ENCODE measurements at regions not wholly inside any gene's neighbourhood (a gene's known extent, or its start where the extent isn't known, plus 50 kb on each side); places are given as distances from the start of the nearest gene placed in this dataset.

- no peak for DNase-seq
Observed at GRCh38 chr15:73803806-73804205, 50.7 kb upstream of the INSYN1 start.

- DNase-seq, result no peak
Observed at GRCh38 chr15:73805504-73806089, 52.4 kb upstream of the INSYN1 start.

- DNase-seq, result no peak
Observed at GRCh38 chr15:73806698-73807483, 53.7 kb upstream of the INSYN1 start.

- DNase-seq, result no peak
Observed at GRCh38 chr15:73807865-73808264, 54.7 kb upstream of the INSYN1 start.

DNA sequence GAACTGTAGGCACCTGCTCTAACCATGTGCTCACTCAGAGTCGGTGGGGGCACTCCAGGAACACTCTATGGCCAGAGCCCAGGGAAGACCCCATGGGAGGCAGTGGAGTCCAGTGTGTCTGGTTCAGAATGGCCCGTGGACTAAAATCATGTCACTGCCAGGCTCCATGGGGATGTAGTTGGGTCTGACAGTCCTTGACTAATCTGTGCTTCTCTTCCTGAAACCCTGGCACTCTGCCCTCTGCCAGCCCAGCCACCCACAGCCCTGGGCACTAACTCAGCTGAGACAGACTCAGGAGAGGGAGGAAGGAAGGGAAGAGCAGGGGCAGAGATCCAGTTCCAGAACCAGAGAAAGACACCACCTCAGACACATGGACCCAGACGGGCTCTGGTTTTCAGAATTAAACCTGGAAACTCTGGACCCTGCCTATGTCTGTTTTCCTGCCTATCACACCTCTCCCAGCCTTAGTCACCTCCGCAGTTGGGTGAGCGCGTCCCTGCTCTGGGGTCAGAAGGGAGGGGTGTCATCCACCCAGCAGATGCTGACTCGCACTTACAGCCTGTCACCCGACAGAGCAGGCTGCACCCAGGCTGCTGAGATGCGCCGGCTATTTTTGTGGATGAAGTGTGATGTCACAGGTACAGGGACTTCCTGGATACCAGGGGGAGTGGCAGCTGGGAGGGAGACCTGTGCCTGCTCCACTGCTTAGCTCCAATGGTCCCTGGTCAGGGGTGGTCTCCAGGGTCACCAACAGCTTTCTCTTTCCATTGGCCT lies 56.8 kb upstream of the INSYN1 start:
- peak; percentile 53 to 72 for DNase-seq

DNA sequence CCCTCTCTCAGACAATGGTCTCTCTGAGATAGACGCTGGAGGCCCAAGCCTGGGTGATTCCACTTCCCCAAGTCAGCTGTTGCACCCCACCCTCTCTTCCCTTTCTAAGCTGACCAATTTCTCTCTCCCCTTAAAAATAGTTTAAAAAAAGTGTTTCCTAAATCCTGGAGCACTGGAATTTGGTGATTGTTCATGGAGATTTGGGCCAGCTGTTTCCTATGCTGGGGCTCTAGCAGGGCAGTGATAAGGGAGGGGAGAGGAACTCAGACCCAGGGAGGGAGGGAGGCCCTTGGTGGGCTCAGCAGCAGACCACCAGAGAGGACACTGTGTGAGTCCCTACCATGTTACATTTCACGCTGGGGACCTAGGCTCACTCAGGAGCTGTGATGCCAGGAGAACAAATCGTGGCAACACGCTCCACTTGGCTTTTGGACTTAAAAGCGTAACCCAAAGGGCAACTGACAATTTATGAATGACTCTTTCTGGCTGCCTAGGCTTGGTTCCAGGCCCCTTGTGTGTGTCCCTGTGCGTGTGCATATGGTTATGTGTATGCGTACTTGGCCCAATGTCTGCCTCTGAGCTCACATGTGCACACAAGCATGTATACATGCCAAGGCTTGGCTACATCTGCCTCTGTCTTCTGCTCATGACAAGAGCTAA lies 59.8 kb upstream of the INSYN1 start:
- DNase-seq, result no peak

GRCh38 chr15:73813589-73813988 lies 59.8 kb upstream of the TBC1D21 start:
- DNase-seq, result no peak

- DNase-seq, result peak; percentile 31 to 74
Observed at GRCh38 chr15:73818308-73818985, 54.9 kb upstream of the TBC1D21 start.

DNA sequence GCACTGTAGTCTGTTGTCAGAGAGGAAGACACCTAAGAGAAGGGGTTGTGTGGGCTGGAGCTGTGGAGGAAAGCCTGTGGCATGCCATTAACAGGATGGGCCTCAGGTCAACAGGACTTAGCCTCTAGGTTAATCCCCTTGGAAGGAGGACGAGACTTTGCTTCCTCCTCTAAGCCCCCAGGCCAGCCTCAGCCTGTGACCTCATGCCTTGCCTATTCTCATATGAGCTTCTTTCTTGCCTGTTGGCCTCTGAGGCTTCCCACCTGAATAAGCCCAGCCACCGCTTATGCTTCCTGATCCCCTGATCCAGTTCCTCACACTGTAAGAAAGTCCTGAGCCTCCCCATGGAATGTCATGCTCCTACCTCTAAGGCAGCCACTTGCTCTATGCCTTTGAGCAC lies 52.2 kb upstream of the TBC1D21 start:
- DNase-seq, result no peak

DNA sequence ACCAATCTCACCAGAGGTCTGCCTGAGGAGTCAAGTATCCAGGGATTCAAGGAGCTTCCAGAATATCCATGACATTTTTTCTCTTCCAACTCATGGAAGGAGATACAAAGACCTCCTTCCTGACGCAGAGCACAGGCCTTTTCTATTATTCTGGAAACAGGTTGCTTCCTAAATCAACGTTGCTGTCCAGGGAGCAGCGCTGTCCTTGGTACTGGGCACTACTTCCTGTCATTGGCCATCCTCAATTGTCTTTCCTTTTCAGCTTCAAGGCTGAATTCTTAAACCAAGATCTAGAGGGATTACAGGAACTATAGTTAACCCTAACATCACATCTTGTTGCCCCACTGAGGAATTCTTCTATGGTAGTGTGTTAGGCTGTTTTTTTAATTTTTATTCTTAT lies 50.4 kb upstream of the TBC1D21 start:
- DNase-seq, result no peak
